GM12864 (cell line): ENCODE measurements at regions not wholly inside any gene's neighbourhood (a gene's known extent, or its start where the extent isn't known, plus 50 kb on each side); places are given as distances from the start of the nearest gene placed in this dataset.
A peak's percentile ranks its signal among the peaks of the same experiment; 100 is the strongest.

Experiments
- DNase-seq: peaks from one replicate; pipeline ENCODE4 v3.0.0-alpha.2; 2011; ENCODE audit warnings: low read depth
- H3K4me3 ChIP-seq: 2 replicates; pipeline ENCODE4 v1.5.1; 2011; ENCODE audit warnings: mild to moderate bottlenecking, low read depth, low read length, control low read depth
- CTCF ChIP-seq: IDR thresholded peaks from 2 replicates; pipeline ENCODE4 v1.5.1; 2011; ENCODE audit warnings: low read depth, mild to moderate bottlenecking, moderate library complexity, low read length, control low read depth, inconsistent platforms; ENCODE audit errors: missing control alignments

- peak; percentile 65 for DNase-seq
- TF ChIP-seq CTCF, result no peak
- H3K4me3 ChIP-seq, result no peak overlapping the region
Measured at GRCh38 chr4:128663325-128663724, 146.2 kb upstream of the JADE1 start.

- no peak for TF ChIP-seq CTCF
- H3K4me3 ChIP-seq, result no peak overlapping the region
- DNase-seq, result no peak
Measured at GRCh38 chr4:128661479-128661878, 148.0 kb upstream of the JADE1 start.

GRCh38 chr4:128660361-128661215, 148.9 kb upstream of the JADE1 start:
- no peak for DNase-seq
- TF ChIP-seq CTCF, result no peak
- H3K4me3 ChIP-seq, result no peak overlapping the region

GRCh38 chr4:128658214-128658631, 151.3 kb upstream of the JADE1 start:
- no peak for TF ChIP-seq CTCF
- H3K4me3 ChIP-seq, result no peak overlapping the region
- no peak for DNase-seq

GRCh38 chr4:128657638-128658037, 151.9 kb upstream of the JADE1 start:
- TF ChIP-seq CTCF, result no peak
- H3K4me3 ChIP-seq, result no peak overlapping the region
- DNase-seq, result no peak

GRCh38 chr4:128654465-128654864, 155.0 kb upstream of the JADE1 start:
- no peak for TF ChIP-seq CTCF
- no peak for DNase-seq
- H3K4me3 ChIP-seq, result no peak overlapping the region
